Left colon (tissue), 2 donors: ENCODE measurements at regions not wholly inside any gene's neighbourhood (a gene's known extent, or its start where the extent isn't known, plus 50 kb on each side); places are given as distances from the start of the nearest gene placed in this dataset.

Experiments used
- ATAC-seq: fragments of 200-7000 bp; cut with Tn5 transposase; one replicate; pipeline ENCODE4 v1.9.1; 2020; ENCODE audit warnings: mild to moderate bottlenecking, moderate library complexity
- DNase-seq, 2 donors: peaks; one replicate each; pipeline ENCODE4 v3.0.0-alpha.2; 2020
- intact Hi-C, 2 donors: fragments of 100-400 bp; cut with DNase I in 1 of 2; cut with micrococcal nuclease in 1 of 2; formaldehyde crosslinking; loops; one replicate each; pipeline versions ENCODE4 v1.11.2 to v1.14.0; 2022; cut with DNase I, micrococcal nuclease
- donor health status: DM: no; HTN: no; CAD: no.
- donor health status: DM: yes; HTN: yes; CAD: no.

DNA sequence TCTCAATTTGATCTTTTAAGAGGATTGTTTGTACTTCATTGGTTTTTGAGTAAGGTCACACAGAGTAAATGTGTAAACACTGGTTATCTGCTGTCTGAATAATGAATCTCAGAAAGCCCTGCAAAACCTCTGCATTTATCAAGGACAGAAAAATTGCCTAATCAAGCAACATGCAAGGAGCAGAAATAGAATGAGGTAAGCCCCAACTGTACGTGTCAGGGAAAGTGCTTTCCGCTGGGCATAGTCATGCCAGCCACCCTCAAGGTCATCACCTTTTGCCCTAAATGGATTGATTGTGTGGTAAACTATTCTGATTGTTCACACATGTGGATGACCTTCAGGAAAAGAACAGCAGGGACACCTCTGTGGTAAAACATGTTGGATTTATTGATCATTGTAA lies 376.9 kb upstream of the KCNN2 start:
- DNase-seq (no peak), ATAC-seq (no peak)
- intact Hi-C loops, result no loop called here

- intact Hi-C loops, result no loop called here
- DNase-seq (no peak), ATAC-seq (no peak)
These were observed 376.4 kb upstream of the KCNN2 start for GRCh38 chr5:113985505-113985904.

DNA sequence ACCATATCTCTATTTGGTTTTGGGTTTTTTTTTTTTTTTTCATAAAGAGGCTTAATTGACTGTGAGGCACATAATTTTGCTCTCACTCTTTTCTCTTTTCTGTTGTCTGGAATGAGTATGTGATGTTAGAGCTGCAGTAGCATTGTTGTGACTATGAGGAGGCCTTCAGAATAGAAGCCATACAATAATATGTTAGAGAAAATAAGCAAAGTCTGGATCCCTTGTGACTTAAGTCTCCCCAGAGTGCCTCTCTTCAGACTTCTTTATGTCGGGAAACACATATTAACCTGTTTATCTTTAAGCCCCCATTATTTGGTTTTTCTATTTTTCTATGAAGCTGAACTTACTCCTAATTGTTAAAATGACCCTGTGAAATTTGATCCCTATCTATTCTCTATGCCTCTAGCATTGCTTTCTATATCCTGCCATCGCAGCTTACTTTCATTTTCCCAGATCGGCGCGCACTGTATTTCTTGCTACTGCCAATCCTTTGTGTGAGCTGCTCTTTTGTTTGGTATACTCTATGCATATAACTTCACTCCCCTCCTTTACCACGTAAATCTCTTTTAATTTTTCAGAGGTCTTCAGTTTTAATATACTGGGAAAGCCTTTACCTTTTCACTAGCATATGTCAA lies 372.5 kb upstream of the KCNN2 start:
- intact Hi-C loops, result no loop called here
- DNase-seq (no peak), ATAC-seq (no peak)

DNA sequence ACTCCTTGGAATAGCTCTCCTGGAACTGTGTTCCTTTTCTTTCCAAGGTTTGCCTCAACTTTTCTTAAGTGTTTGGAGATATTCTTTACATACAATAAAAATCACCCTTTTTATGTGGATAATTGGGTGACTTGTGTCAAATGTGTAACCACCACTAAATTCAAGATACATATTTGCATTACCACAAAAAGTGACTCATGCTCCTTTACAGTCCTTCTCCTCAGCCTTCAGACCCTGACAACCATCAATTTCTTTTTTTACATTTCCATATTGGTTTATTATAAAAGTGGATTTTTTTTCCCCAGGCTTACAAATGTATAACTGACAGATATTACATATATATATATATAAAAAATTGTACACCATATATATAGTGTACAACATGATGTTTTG lies 372.0 kb upstream of the KCNN2 start:
- DNase-seq (no peak), ATAC-seq (no peak)
- intact Hi-C loops, result no loop called here

DNA sequence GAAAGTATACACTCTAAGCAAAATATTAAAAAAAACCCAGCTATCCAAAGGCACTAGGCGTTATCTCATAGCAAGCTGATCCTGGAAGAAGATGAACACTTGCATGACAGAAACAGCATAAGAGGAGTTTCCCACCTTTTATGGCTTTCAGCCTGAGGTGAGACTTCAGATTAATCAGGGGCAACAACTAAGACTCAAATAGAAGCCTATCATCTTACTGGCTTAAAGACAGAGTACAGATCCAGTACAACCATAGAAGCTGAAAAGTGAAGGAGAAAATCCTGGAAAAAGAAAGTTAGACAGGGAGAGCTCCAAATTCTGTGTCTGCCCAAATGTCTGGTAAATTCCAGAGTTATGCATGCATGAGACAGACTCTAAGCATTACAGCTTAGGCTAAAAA lies 360.8 kb upstream of the KCNN2 start:
- ATAC-seq (no peak), DNase-seq (no peak)
- intact Hi-C loops, result no loop called here

GRCh38 chr5:114006582-114006981 lies 355.3 kb upstream of the KCNN2 start:
- intact Hi-C loops, result no loop called here
- ATAC-seq (no peak), DNase-seq (no peak)

GRCh38 chr5:114007678-114008077 lies 354.2 kb upstream of the KCNN2 start:
- ATAC-seq (no peak), DNase-seq (no peak)
- intact Hi-C loops, result no loop called here

GRCh38 chr5:114010362-114010761 lies 351.5 kb upstream of the KCNN2 start:
- ATAC-seq (no peak), DNase-seq (no peak)
- intact Hi-C loops, result no loop called here

- no peak for ATAC-seq
- no peak for DNase-seq
- intact Hi-C loops, result no loop called here
These were observed 343.7 kb upstream of the KCNN2 start for GRCh38 chr5:114018186-114018585.

DNA sequence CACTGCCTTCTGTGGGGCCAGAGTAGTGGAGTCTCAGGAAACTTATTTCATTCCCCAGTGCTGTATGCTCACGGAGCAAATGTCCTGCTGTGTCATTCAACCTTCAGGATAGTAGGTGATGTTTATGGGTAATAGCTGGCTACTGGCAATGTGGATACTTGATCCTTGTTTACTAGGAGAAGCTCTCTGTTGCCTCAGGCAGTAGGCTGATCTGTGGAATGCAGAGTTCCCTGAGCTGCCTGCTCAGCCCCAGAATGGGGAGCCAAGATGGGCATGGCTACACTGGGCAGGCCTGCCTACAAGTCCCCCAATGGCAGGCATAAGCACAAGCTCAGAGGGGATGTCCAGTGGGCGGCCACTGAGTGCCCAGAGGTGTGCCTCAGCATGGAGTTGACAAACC lies 323.1 kb upstream of the KCNN2 start:
- ATAC-seq (no peak), DNase-seq (no peak)
- intact Hi-C loops, result no loop called here

DNA sequence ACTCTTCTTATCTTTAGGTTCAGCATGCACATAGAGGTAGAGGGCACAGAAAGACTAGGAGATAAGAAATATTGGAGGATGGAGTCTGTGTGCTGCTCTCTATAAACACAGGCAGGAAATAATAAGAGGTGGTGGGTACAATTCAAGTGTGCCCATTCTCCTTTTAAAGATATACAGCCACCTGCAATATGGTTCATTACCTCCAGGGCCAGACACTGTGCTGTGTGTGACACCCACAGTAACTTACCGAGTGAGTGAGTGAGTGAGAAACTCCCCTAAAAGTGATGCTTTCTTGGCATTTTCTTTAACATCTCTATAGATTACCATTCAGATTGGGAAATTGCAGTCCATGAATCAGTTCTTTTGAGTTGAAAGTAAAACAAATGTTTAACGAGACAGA lies 311.8 kb upstream of the KCNN2 start:
- intact Hi-C loops, result no loop called here
- ATAC-seq (no peak), DNase-seq (no peak)

DNA sequence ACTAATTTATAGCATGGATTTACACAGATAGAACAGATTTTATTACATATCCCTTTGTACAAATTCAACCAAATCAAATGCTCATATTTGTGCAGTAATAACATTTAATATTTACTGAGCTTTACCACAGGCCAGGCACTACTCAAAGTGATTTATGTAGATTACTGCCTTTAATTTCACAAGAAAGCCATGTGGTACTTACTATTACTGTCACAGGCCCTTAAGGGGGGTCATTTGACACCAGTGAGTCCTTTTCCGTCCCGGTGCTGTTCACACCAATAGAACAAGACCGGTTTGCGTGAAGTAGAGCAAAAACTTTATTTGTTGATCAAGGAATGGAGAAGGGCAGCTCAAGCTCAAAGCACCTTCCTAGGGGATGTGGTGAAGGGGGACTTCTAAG lies 308.5 kb upstream of the KCNN2 start:
- intact Hi-C loops, result no loop called here
- ATAC-seq, result no peak
- DNase-seq, result no peak

DNA sequence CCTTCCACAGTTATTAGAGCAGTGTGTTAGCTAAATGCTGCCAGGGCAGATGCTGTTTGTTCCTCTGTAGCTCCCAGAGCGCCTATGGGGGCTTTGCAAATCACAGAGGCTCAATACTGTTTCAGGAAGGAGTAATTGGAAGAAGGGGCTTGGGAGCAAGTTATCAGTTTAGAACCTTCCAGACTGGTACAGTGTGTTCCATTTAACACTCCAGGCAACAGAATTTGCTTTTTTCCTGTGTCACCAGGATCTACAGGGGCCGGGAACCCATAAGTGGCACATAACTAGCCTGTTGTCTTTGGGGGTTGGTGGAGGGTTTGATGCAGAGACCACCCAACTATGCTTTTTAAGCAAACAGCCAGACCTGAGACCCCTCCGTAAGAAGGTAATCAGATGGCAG lies 307.3 kb upstream of the KCNN2 start:
- intact Hi-C loops, result no loop called here
- no peak for DNase-seq
- no peak for ATAC-seq

DNA sequence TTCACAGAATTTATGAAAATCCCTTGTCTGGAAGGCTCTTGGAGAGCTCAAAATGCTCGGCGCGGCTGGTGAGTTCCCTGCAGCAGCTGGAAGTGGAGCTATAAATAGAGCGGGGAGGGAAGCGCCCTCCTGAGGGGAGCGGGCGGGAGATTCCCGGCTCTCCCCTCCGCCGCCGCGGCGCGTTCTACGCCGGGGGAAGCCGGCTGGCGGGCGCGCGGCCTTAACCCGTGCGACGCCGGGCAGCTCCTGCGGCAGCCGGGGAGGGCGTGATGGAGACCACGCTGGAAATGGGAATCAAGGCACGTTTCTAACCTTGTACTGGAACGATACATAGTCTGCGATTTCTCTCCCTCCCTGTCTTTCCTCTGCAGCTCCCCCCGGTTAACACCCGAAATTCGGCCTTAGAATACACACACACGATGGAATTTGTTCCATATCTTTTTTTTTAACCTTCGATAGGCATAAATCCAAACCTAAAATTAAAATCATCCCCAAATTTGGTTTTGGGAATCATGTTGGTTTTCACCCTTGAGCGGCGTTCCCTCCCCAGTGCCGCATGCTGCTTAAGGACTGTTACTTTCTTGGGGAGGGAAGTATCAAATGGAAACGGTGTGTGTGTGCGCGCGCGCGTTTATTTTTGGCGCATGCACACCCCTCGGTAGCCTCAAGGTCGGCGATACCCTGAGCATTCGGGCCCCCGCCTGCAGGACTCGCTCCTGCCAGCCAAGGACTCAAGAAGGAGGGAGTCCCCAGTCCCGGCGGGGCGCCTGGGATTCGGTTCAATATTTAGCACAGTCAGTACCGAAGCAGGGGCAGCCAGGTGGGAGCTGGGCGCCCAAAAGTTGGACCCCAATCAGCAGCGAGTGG lies 306.3 kb upstream of the KCNN2 start:
- ATAC-seq, result peak; percentile 33
- DNase-seq, result peak; percentile 8 to 28

GRCh38 chr5:114056185-114056538 lies 305.7 kb upstream of the KCNN2 start:
- DNase-seq (no peak), ATAC-seq (no peak)
- intact Hi-C loops, result no loop called here

More for the DNA sequence above, 306.3 kb upstream of the KCNN2 start:
- intact Hi-C loops, result no loop called here

- intact Hi-C loops, result no loop called here
- no peak for ATAC-seq
These were observed 301.0 kb upstream of the KCNN2 start for GRCh38 chr5:114060866-114061265.

DNA sequence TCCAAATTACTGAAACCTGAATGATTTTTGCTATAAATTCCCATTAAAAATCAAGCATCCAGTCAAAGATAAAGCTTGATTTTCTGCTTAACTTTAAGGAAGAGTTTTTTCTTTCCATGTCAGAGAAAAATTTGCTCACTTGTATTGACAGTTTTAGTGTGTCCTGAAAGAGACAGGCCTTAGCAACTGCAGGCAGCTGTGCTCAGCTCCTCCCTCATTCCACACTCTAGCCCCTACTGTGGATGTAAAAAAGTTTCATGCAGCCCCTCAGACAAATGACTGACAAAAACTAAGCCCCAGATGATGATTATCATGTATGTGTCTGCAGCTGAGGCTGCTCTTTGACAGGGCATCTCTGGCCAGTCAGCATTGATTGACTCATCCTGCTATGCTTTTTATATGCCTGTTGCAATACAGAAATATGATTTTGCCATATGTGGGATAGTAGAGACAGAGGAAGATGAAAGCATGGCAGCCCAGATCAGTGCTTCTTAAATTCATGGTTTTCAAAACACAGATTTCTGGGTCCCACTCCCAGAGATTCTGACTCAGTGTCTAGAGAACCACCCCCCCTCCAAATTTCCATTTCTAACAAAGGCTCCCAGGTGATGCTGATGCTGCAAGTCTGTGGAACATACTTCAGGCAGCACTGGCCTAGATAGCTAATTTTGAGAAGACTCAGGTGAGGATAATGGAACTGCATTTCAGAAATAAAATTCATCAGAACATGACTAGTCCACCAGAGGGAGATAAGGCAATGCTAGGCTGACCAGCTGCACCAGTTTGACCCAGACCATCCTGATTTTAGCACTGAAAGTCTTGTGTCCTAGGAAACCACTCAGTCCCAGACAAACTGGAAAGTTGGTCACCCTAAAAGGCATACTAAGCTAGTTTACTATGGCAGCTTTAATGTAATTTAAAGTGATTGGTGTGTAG lies 298.7 kb upstream of the KCNN2 start:
- intact Hi-C loops, result no loop called here
- no peak for DNase-seq
- ATAC-seq, result no peak

More at GRCh38 chr5:114060866-114061265, 301.0 kb upstream of the KCNN2 start:
- no peak for DNase-seq

DNA sequence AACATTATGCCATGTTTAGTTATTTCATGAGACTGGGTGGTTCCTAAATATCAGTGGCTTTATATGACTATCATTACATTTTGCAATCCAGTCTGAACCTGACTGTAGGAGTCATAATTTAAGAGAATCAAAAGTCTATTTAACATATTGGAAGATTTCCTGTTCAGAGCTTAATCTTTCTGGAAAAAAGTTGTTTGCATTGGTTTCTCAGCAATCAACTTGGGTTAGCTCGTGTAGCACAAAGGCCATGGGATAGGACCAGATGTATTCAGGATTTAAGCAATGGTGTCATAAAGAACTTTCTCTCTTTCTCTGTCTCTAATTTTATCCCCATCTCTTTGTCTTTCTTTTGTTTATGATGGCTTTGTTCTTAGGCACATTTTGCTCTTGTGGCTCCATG lies 296.0 kb upstream of the KCNN2 start:
- no peak for DNase-seq
- intact Hi-C loops, result no loop called here
- no peak for ATAC-seq

DNA sequence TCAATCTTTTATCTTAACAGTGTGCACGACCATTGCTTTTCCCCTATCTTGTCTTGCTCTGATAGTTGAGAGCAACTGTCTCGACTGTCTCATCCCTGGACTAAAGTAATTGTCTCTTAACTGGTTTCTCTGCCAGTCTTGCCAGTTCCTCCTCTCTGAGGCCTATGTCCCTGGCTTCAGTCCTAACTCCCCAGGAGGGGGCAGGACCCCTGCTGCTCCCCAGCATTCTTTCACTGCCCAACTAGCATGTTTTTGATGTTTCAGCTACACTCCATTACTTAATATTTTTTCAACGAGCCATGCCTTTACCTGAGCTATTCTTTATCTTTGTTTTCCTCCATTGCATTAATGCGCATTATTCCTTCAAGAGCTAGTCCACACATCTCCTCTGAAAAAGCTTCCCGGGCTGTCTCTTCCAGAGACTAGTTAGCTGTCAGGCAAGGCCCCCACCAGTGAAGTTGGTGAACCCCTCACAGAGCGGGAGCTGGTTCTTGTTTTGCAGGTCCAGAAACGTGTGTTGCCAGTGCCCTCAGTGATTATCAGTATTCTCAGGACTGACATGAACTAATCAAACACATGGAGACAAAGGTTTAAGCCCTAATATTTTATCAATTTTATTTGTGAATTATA lies 291.7 kb upstream of the KCNN2 start:
- ATAC-seq, result no peak
- no peak for DNase-seq
- intact Hi-C loops, result no loop called here
